ENCODE measurements at regions not wholly inside any gene's neighbourhood (a gene's known extent, or its start where the extent isn't known, plus 50 kb on each side); places are given as distances from the start of the nearest gene placed in this dataset.
"Not testable (repeated sequence)": the region's sequence is repeated elsewhere in the genome, so short reads cannot be mapped to it uniquely, and the experiment has no call there.

DNA sequence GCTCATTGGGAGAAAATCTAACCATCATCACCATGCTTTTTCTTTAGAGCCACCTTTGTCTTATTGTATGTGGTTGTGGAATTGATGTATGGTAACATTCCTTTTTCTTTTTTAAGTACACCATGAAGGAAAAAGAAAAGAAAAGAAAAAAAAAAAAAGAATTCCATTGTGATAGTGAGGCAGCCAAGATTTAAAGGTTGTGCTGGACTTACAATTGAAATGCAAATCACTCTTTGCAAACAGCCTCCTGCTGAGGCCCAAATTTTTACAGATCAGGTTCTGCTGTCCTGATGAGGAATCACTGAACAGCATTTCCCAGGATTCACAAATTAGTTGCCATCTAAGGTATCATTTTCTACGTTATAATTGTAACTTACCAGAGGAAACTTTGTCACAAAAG, 1101.0 kb upstream of the FANCL start:
- H3K36me3 ChIP-seq (ENCODE audit: control insufficient read depth in 1 of 2, insufficient read depth in 2 of 2, low read length in 1 of 2): no peaks in the 10 kb centered on the region
- H3K9me3 ChIP-seq (ENCODE audit: control insufficient read depth, low read length): no peaks in the 10 kb centered on the region
- ATAC-seq (ENCODE audit: low FRiP score): no peak
- DNase-seq: no peak
- H3K4me3 ChIP-seq (ENCODE audit: low read length in 2 of 2): no peak overlapping the region
- no peaks in the 10 kb centered on the region for H3K27me3 ChIP-seq (ENCODE audit: control insufficient read depth in 1 of 2, insufficient read depth in 2 of 2, low read length in 1 of 2)
- H3K4me1 ChIP-seq (ENCODE audit: control insufficient read depth in 1 of 2, insufficient read depth in 2 of 2, low read length in 2 of 2): no peaks in the 10 kb centered on the region
- no peak overlapping the region for H3K27ac ChIP-seq (ENCODE audit: low read depth in 1 of 2, low read length in 2 of 2)
- WGBS, 2 donors: 71 to 76% methylated on average over 1 of the region's 1 CpG
- intact Hi-C loops (cut with DNase I): no loop called here

DNA sequence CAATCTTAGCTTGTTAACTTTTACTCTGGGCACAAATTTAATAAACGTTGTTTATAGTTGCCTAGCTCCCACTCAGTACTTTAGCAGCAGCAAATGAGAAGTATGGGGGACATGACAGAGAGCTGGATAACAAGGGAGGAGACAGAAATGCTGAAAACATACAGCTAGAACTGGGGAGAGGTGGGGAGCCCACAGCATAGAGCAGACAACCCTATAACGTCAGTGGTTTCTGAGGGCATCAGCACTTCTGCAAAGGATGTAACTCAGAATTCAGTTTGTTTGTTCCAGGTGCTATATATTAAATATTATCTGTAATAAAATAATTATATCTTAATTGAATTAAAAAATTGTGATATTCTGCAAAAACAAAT, 1098.7 kb upstream of the FANCL start:
- WGBS, 2 donors: 70 to 73% methylated on average over 2 of the region's 2 CpGs

DNA sequence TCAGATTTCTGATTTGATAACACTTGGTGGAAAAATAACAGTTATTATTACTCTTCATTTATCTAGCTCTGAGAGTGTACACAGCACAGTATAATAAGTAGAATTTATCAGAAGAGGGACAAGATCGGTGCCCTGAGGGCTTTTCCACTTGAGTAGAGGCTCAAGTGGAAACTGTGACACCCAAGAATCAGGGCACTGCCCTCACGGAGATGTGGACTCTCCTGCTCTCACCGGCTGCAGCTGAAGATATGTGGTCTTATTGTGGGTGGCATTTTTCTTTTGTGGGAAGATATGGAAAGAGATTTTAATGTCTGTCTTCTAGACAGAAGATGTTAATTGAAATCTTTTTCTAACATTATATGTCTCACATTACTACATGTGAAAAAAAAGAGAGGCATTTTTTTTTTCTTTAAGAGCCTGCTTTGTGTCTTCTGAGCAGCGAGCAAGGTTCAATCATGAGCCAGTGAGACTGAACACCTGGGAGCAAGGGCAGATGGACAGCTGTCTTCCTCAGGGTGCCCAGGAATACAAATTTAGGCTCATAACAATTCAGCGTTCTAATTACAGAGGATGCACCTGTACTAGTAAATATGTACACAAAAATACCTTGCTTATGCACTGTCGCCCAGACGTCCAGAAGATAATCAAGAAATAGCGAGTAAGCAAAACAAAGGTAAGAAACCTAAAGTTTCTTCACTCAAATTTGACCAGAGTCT, 1098.2 kb upstream of the FANCL start:
- Histone ChIP-seq H3K4me1 (ENCODE audit: control insufficient read depth in 1 of 2, insufficient read depth in 2 of 2, low read length in 2 of 2) (no peaks in the 10 kb centered on the region), H3K36me3 (ENCODE audit: control insufficient read depth in 1 of 2, insufficient read depth in 2 of 2, low read length in 1 of 2) (no peaks in the 10 kb centered on the region), H3K27ac (ENCODE audit: low read depth in 1 of 2, low read length in 2 of 2) (no peak overlapping the region), H3K27me3 (ENCODE audit: control insufficient read depth in 1 of 2, insufficient read depth in 2 of 2, low read length in 1 of 2) (no peaks in the 10 kb centered on the region), H3K9me3 (ENCODE audit: control insufficient read depth, low read length) (peaks cover 2% of the 10 kb centered on the region), H3K4me3 (ENCODE audit: low read length in 2 of 2) (no peak overlapping the region)
- no peak for ATAC-seq (ENCODE audit: low FRiP score)
- 70 to 84% methylated on average over 8 of the region's 8 CpGs for WGBS, 2 donors
- DNase-seq: no peak
- intact Hi-C loops (cut with DNase I): no loop called here

More for the DNA sequence above, 1098.7 kb upstream of the FANCL start:
- Histone ChIP-seq H3K4me1 (ENCODE audit: control insufficient read depth in 1 of 2, insufficient read depth in 2 of 2, low read length in 2 of 2) (no peaks in the 10 kb centered on the region), H3K27ac (ENCODE audit: low read depth in 1 of 2, low read length in 2 of 2) (no peak overlapping the region), H3K36me3 (ENCODE audit: control insufficient read depth in 1 of 2, insufficient read depth in 2 of 2, low read length in 1 of 2) (no peaks in the 10 kb centered on the region), H3K27me3 (ENCODE audit: control insufficient read depth in 1 of 2, insufficient read depth in 2 of 2, low read length in 1 of 2) (no peaks in the 10 kb centered on the region), H3K4me3 (ENCODE audit: low read length in 2 of 2) (no peak overlapping the region), H3K9me3 (ENCODE audit: control insufficient read depth, low read length) (peaks cover 2% of the 10 kb centered on the region)
- DNase-seq (no peak), ATAC-seq (ENCODE audit: low FRiP score) (no peak)
- intact Hi-C loops (cut with DNase I): no loop called here

DNA sequence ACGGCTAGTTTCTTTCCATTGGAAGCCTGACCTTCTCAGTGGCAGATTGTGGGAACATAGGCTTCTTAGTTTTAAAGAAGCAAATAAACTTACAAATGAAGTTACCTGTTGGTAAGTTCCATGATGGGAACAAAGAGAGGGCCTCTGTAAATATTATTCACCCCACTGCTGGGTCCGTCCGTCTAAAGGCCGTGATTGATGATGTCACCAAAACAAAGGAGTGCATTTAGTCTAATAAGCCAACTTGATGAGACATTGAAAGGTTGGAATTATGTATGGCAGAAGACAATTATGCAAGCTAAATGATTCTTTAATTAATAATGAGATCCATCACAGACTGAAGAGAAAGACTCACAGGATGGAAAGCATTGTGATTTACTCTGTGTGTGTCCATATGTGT, 1091.9 kb upstream of the FANCL start:
- no peak overlapping the region for H3K27ac ChIP-seq (ENCODE audit: low read depth in 1 of 2, low read length in 2 of 2)
- 77 to 81% methylated on average over 4 of the region's 4 CpGs for WGBS, 2 donors
- ATAC-seq (ENCODE audit: low FRiP score) (no peak), DNase-seq (no peak)
- no peaks in the 10 kb centered on the region for H3K27me3 ChIP-seq (ENCODE audit: control insufficient read depth in 1 of 2, insufficient read depth in 2 of 2, low read length in 1 of 2)
- no peak overlapping the region for H3K4me3 ChIP-seq (ENCODE audit: low read length in 2 of 2)
- peaks cover 2% of the 10 kb centered on the region for H3K9me3 ChIP-seq (ENCODE audit: control insufficient read depth, low read length)
- H3K36me3 ChIP-seq (ENCODE audit: control insufficient read depth in 1 of 2, insufficient read depth in 2 of 2, low read length in 1 of 2): no peaks in the 10 kb centered on the region
- intact Hi-C loops (cut with DNase I): no loop called here
- no peaks in the 10 kb centered on the region for H3K4me1 ChIP-seq (ENCODE audit: control insufficient read depth in 1 of 2, insufficient read depth in 2 of 2, low read length in 2 of 2)

DNA sequence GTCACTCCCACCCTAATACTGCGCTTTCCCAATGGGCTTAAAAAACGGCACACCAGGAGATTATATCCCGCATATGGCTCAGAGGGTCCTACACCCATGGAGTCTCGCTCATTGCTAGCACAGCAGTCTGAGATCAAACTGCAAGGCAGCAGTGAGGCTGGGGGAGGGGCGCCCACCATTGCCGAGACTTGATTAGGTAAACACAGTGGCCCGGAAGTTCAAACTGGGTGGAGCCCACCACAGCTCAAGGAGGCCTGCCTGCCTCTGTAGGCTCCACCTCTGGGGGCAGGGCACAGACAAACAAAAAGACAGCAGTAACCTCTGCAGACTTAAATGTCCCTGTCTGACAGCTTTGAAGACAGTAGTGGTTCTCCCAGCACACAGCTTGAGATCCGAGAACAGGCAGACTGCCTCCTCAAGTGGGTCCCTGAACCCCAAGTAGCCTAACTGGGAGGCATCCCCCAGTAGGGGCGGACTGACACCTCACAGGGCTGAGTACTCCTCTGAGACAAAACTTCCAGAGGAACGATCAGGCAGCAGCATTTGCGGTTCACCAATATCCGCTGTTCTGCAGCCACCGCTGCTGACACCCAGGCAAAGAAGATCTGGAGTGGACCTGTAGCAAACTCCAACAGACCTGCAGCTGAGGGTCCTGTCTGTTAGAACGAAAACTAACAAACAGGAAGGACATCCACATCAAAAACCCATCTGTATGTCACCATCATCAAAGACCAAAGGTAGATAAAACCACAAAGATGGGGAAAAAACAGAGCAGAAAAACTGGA, 1085.6 kb upstream of the FANCL start:
- DNase-seq: peak in 1 of 2 donors; percentile 54
- H3K4me1 ChIP-seq (ENCODE audit: control insufficient read depth in 1 of 2, insufficient read depth in 2 of 2, low read length in 2 of 2); H3K36me3 ChIP-seq (ENCODE audit: control insufficient read depth in 1 of 2, insufficient read depth in 2 of 2, low read length in 1 of 2); H3K27me3 ChIP-seq (ENCODE audit: control insufficient read depth in 1 of 2, insufficient read depth in 2 of 2, low read length in 1 of 2); ATAC-seq (ENCODE audit: low FRiP score); H3K27ac ChIP-seq (ENCODE audit: low read depth in 1 of 2, low read length in 2 of 2); intact Hi-C loops (cut with DNase I); H3K4me3 ChIP-seq (ENCODE audit: low read length in 2 of 2); H3K9me3 ChIP-seq (ENCODE audit: control insufficient read depth, low read length): not testable (repeated sequence)
- 82 to 83% methylated on average over 12 to 14 of the region's 14 CpGs for WGBS, 2 donors

DNA sequence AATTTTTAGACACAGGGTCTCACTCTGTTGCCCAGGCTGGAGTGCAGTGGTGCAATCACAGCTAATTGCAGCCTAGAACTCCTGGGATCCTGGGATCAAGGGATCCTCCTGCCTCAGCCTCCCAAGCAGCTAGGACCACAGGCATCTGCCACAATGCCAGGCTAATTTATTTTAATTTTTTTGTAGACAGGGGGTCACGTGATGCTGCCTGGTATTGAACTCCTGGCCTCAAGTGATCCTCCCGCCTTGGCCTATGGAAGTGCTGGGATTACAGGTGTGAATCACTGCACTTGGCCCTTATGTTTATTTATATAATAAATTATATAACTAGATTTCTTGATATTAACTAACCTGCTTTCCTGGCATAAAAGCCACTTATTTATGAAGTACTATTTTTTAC, 1081.7 kb upstream of the FANCL start:
- no peak for DNase-seq
- WGBS, 2 donors: 95 to 98% methylated on average over 2 of the region's 2 CpGs
- H3K36me3 ChIP-seq (ENCODE audit: control insufficient read depth in 1 of 2, insufficient read depth in 2 of 2, low read length in 1 of 2): no peaks in the 10 kb centered on the region
- no peaks in the 10 kb centered on the region for H3K27me3 ChIP-seq (ENCODE audit: control insufficient read depth in 1 of 2, insufficient read depth in 2 of 2, low read length in 1 of 2)
- intact Hi-C loops (cut with DNase I): no loop called here
- no peak overlapping the region for H3K4me3 ChIP-seq (ENCODE audit: low read length in 2 of 2)
- no peaks in the 10 kb centered on the region for H3K9me3 ChIP-seq (ENCODE audit: control insufficient read depth, low read length)
- no peaks in the 10 kb centered on the region for H3K4me1 ChIP-seq (ENCODE audit: control insufficient read depth in 1 of 2, insufficient read depth in 2 of 2, low read length in 2 of 2)
- no peak overlapping the region for H3K27ac ChIP-seq (ENCODE audit: low read depth in 1 of 2, low read length in 2 of 2)
- no peak for ATAC-seq (ENCODE audit: low FRiP score)

DNA sequence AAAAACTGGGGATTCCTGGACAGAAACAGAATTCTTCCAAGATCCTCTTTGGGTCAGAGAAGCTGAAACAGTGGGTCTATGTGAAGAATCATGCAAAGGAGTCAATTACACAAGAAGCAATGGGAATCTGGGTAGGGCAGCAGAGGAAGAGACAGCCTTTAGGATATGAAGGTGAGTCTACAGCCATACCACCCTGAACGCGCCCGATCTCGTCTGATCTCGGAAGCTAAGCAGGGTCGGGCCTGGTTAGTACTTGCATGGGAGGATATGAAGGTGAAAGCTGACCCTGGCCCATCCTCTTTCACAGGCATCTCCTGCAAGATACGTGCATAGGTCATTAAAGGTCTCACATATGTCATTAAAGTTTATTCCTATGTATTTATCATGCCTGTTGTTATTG, 1080.9 kb upstream of the FANCL start:
- WGBS, 2 donors: 96 to 97% methylated on average over 7 of the region's 7 CpGs
- Histone ChIP-seq H3K36me3 (ENCODE audit: control insufficient read depth in 1 of 2, insufficient read depth in 2 of 2, low read length in 1 of 2) (no peaks in the 10 kb centered on the region), H3K27ac (ENCODE audit: low read depth in 1 of 2, low read length in 2 of 2) (no peak overlapping the region), H3K9me3 (ENCODE audit: control insufficient read depth, low read length) (no peaks in the 10 kb centered on the region), H3K4me3 (ENCODE audit: low read length in 2 of 2) (no peak overlapping the region), H3K4me1 (ENCODE audit: control insufficient read depth in 1 of 2, insufficient read depth in 2 of 2, low read length in 2 of 2) (no peaks in the 10 kb centered on the region), H3K27me3 (ENCODE audit: control insufficient read depth in 1 of 2, insufficient read depth in 2 of 2, low read length in 1 of 2) (no peaks in the 10 kb centered on the region)
- intact Hi-C loops (cut with DNase I): no loop called here
- ATAC-seq (ENCODE audit: low FRiP score) (no peak), DNase-seq (no peak)

DNA sequence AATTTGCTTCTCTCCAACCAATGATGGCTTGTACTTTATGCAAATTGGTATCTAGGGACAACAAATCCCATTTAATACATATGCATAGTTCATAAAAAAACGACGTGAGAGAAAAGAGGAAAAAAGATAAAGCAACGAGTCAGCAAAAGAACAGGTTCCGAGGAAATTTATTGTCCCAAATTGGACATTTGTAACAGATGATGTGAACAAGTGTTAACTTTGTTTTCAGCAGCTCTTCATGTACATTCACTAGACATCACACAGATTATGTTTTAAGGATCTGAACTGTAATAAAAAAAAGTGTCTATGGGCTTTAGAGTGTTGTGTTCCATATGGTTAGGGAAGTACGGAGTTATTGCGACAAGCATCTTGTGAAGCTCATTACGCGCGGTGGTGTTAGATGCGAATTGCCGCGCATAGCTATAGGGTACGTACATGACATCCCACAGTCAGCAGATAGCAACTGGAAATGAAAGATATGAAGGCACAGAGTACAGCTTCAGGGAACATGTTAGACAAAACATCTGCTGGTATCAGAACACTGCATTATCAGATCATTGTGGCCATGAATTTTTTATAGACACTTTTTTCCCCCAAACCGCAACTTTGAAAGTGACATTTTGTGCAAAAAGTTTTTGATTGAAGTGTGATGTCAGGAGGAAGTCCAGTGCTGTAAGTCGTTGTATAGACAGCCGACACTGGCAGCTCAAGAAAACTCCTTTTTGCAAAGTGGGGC, 1073.1 kb upstream of the FANCL start:
- no peaks in the 10 kb centered on the region for H3K4me1 ChIP-seq (ENCODE audit: control insufficient read depth in 1 of 2, insufficient read depth in 2 of 2, low read length in 2 of 2)
- ATAC-seq (ENCODE audit: low FRiP score) (no peak), DNase-seq (no peak)
- no peak overlapping the region for H3K4me3 ChIP-seq (ENCODE audit: low read length in 2 of 2)
- H3K27me3 ChIP-seq (ENCODE audit: control insufficient read depth in 1 of 2, insufficient read depth in 2 of 2, low read length in 1 of 2): no peaks in the 10 kb centered on the region
- H3K27ac ChIP-seq (ENCODE audit: low read depth in 1 of 2, low read length in 2 of 2): no peak overlapping the region
- no peaks in the 10 kb centered on the region for H3K36me3 ChIP-seq (ENCODE audit: control insufficient read depth in 1 of 2, insufficient read depth in 2 of 2, low read length in 1 of 2)
- 90% methylated on average over 16 of the region's 16 CpGs for WGBS, 2 donors
- no peaks in the 10 kb centered on the region for H3K9me3 ChIP-seq (ENCODE audit: control insufficient read depth, low read length)
- intact Hi-C loops (cut with DNase I): no loop called here
